Activated T-helper 1 cell treated with anti-CD3 and anti-CD28 coated beads, Interleukin-2, amount 50 U/mL, for 16 hours (primary cell): ENCODE measurements at regions not wholly inside any gene's neighbourhood (a gene's known extent, or its start where the extent isn't known, plus 50 kb on each side); places are given as distances from the start of the nearest gene placed in this dataset.

Experiments used
- DNase-seq, 2 donors: peaks; one replicate each; pipeline ENCODE4 v3.0.0-alpha.2; 2020; ENCODE audit warnings: low read depth in 1 of 2, low spot score in 1 of 2

- DNase-seq: no peak
Observed at GRCh38 chr10:111200505-111201186, 123.8 kb downstream of the ADRA2A start.

DNA sequence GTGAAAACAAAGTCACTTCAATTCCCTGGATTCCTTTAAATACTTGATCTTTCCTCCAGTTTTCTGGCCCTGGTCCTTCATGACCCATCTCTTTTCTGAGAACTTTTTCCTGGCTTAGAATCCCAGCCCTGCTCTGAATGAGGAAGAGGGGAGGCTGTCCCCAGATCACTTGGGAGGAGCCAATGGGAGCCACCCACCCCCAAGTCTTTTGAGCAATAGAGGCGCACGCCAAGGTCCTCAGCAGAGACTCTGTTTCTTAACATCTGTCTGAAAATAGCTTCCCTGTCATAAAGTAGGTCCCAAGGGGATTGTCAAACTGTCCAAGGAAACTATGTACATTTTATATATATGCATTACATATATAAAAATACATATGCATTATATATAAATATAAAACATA is 126.8 kb downstream of the ADRA2A start:
- DNase-seq: no peak

- DNase-seq: no peak
Observed at GRCh38 chr10:111204838-111205237, 128.0 kb downstream of the ADRA2A start.

DNA sequence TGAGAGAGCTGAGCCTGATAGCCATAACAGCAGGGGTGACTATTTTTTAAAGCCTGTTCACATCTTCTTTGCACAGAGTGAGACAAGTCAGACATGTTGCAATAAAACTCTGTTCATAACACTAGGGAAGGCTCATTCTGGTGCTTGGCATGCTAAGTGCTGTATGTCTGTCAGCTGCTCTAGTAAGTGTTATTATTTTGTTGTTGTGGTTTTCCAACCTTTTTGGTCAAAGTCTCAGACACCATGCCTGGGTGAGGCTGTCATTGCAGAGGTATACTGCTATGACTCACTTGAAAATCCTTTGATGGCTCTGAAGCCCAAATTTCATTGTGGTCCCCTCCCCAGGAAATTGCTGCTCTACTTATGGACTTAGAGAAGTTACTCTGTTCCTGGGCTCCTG is 129.7 kb downstream of the ADRA2A start:
- DNase-seq: no peak

DNA sequence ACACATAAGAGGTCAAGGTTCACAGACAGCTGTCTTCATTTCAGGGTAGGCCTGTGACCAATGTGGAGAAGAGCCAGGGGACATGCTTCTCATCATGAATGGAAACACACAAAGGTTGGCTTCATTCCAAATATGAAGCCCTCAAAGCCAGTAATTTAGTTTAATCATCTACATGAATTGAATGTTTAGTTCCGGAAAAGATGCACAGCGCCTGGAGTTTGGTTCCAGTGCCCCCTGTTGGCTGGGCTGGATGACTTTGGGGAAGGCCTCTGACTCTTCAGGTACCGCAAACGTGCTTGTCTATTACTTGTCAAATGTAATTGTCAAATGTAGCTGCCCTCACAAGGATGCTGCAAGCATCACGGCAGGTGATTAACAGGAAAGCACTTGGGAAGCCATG is 130.7 kb downstream of the ADRA2A start:
- DNase-seq: no peak

DNA sequence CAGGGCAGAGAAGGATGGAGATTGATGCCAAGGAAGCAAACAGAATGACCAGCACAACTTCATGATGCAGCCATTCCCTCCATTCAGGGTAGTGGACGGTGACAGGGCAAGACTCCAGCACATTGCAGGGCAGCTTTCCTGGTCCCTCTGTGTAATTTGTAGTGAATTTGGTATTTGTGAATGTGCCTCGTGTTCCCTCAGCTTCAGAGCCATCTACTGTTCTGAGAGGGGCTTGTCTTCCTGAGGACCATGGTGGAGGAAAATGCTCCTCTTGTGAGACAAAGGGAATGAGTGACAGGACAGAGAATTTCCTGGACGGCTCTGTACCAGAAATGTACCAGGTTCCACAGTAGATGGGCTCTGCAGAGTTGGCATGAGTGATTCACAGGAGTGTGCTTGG is 132.1 kb downstream of the ADRA2A start:
- no peak for DNase-seq

- no peak for DNase-seq
Observed at GRCh38 chr10:111209692-111210091, 132.9 kb downstream of the ADRA2A start.

- no peak for DNase-seq
Observed at GRCh38 chr10:111211241-111211640, 134.4 kb downstream of the ADRA2A start.

- DNase-seq: no peak
Observed at GRCh38 chr10:111211706-111212105, 134.9 kb downstream of the ADRA2A start.

GRCh38 chr10:111221682-111222480 is 145.1 kb downstream of the ADRA2A start:
- DNase-seq: no peak

DNA sequence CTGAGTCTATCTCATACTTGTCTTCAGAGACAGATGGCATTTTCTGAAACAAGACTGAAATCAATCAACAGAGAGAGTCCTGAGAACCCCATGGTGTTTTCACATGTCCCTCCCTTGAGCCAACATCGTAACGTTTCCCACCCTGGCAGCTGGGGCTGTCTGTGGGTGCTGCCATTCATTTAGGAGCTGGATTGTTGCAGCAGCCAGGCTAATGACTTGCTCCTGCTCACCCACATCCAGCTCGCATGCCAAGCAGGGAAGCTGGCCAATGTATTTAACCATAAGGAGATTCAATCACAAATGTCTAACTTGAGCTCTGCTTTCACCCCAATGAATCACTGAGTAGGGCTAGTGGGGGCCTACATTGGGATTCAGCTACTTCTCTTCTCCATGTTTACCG is 146.1 kb downstream of the ADRA2A start:
- no peak for DNase-seq

- no peak for DNase-seq
Observed at GRCh38 chr10:111231779-111232178, 154.9 kb downstream of the ADRA2A start.

DNA sequence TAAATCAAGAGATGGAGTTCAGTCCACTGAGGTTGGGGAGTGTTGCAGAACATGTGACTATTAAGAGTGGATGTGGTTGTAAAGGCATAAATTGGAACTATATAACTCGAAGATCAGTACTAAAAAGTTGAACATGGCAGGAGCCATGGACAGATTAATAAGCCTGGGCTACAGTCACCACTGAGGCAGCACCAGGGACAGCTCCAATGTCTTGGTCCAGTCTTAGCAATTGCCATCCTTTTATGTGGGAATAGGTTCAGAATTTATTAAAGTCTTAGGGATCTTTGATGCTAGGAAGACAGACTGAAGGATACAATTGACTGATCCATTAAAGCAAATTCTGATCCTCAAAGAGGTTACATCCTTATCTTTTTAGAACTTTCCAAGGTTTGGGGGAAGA is 156.6 kb downstream of the ADRA2A start:
- no peak for DNase-seq

GRCh38 chr10:111234234-111234913 is 157.5 kb downstream of the ADRA2A start:
- DNase-seq: no peak

GRCh38 chr10:111234914-111235302 is 158.1 kb downstream of the ADRA2A start:
- no peak for DNase-seq

DNA sequence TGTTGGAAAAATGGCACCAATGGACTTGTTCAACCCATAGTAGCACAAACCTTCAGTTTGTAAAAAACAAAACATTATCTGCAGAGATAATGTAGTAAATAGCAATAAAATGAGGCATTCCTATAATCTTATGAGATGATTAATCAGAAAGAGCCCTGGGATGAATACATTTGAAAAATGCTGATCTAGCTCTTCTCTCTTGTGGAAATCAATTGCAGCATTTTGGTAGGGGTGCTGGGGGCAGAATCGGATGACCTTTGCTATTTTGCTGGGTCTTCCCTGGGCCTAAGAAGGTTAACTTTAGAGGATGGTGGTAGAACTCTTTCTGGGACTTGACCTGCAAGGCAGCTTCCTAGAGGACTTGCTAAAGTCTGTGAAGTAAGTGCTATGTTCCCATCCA is 163.5 kb downstream of the ADRA2A start:
- no peak for DNase-seq

DNA sequence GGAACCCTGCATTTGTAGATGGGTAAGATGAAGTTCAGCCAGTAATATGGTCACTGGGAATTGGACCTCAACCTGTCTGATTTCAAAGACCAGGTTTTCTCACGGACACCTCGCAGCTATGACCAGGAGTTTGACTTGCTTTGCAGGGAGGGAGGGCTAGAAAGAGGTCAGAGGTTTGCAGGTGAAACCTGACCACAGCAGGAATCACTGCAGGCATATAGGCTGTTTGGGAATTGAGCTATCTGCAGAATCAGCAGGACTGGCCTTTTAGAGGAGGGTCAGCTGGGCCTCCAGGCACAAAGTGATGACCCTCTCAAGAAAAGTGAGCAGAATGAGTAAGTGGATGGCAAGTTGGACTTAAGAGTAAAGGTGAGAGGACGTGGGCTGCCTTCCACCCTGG is 166.3 kb downstream of the ADRA2A start:
- DNase-seq: no peak

DNA sequence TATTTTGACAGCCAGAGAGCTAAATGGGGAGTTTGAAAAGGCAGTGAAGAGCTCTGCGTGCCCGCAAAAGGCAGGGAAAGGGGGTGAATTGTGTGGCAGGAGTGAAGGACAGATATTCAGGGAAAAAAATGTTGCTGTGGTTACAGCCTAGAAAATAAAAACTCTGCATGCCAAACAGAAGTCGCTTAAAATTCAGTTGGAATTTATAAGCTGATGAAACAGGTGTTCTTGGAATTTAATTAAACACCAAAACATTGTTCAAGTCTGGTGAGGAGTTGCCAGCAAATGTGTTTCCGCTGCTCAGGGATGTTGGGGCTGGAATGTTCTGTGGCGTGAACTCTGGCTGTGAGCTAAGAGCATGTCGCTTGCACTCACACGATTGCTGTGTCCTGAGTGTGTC is 169.3 kb downstream of the ADRA2A start:
- no peak for DNase-seq

- DNase-seq: no peak
Observed at GRCh38 chr10:111246814-111247452, 170.1 kb downstream of the ADRA2A start.

- DNase-seq: no peak
Observed at GRCh38 chr10:111247781-111248389, 171.1 kb downstream of the ADRA2A start.

DNA sequence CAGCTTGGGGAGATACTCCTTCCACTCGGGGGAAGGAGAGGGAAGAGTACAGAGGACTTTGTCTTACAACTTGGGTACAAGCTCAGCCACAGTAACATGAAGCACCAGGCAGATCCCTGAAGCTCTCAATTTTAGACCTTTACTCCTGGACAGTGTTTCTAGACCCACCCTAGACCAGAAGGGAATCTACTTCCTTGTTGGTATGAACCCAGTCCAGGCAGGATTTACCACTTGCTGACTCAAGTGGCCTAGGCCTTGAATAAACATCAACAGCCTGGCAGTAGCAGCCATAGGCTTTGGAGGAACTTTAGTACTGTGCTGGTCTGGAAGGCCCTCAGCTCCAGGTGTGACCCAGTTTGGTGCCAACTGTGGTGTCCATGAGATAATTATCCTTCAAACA is 173.1 kb downstream of the ADRA2A start:
- no peak for DNase-seq
